Ovary (tissue), 3 donors: ENCODE measurements at regions not wholly inside any gene's neighbourhood (a gene's known extent, or its start where the extent isn't known, plus 50 kb on each side); places are given as distances from the start of the nearest gene placed in this dataset.
"Not testable (repeated sequence)": the region's sequence is repeated elsewhere in the genome, so short reads cannot be mapped to it uniquely, and the experiment has no call there.

Experiments
- CTCF ChIP-seq, 3 donors: fragments of 450-650 bp in 2 of 3; fragments of 200-600 bp in 1 of 3; IDR thresholded peaks; one replicate each; pipeline versions ENCODE4 v1.5.1 to v1.8.0; 2016 to 2022; ENCODE audit warnings: antibody characterized with exemption in 3 of 3, mild to moderate bottlenecking in 1 of 3
- POLR2A ChIP-seq: fragments of 450-650 bp; IDR thresholded peaks from one replicate; pipeline ENCODE4 v1.6.1; 2017; ENCODE audit warnings: antibody characterized with exemption, mild to moderate bottlenecking, moderate library complexity
- donor health status: DM: no; HTN: no; CAD: no.

GRCh38 chr20:57971583-57971982 is 256.9 kb downstream of the ANKRD60 start:
- TF ChIP-seq CTCF (IDR thresholded peaks at IDR 0.05); POLR2A: not testable (repeated sequence)
